ENCODE measurements at regions not wholly inside any gene's neighbourhood (a gene's known extent, or its start where the extent isn't known, plus 50 kb on each side); places are given as distances from the start of the nearest gene placed in this dataset.

DNA sequence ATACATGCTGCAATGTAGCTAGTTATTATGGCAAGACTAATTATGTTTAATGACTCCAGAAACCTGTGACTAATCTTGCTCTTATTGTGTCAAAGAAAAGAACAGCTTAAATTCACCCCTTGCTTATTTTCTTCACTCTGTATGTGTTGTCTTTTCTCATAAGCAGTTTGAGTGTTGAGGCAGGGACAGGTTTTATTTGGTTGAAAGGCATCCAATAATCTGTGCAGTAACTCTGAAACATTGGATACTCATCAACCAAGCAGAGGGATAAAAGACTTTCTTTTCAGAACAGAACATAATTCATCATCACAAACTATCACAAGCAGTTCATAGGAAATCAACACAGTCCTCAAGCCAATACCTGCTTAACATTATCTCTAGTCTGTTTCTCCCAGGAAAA, 797.6 kb upstream of the MBL2 start:
- TF ChIP-seq, protein P1, sequence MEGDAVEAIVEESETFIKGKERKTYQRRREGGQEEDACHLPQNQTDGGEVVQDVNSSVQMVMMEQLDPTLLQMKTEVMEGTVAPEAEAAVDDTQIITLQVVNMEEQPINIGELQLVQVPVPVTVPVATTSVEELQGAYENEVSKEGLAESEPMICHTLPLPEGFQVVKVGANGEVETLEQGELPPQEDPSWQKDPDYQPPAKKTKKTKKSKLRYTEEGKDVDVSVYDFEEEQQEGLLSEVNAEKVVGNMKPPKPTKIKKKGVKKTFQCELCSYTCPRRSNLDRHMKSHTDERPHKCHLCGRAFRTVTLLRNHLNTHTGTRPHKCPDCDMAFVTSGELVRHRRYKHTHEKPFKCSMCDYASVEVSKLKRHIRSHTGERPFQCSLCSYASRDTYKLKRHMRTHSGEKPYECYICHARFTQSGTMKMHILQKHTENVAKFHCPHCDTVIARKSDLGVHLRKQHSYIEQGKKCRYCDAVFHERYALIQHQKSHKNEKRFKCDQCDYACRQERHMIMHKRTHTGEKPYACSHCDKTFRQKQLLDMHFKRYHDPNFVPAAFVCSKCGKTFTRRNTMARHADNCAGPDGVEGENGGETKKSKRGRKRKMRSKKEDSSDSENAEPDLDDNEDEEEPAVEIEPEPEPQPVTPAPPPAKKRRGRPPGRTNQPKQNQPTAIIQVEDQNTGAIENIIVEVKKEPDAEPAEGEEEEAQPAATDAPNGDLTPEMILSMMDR (IDR thresholded peaks at IDR 0.05): no peak
- TF ChIP-seq EZH2 (IDR thresholded peaks at IDR 0.05; ENCODE audit: borderline replicate concordance, insufficient read depth, low read depth, low read length, poor library complexity, severe bottlenecking): no peak

DNA sequence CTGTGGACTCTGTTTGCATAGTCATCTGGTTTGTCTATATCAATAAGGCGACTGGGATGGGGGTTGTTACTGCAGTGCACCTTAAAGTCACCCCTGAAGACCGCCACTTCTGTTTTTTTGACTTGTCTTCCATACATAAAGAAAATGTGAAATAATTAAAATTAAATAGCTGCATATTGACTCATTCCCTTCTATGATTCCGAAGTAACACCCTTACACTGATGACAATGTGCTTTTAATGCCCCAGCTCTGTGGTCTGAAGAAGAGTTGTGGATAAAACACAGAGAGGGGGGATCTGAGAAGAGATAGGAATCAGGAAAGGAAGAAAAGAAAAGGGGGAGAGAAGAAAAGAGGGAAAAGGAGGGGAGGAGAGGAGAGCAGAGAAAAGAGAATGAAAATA, 796.9 kb upstream of the MBL2 start:
- WGBS (ENCODE audit: insufficient coverage): no CpG with 5 or more reads among the region's 3 CpGs
- no peak overlapping the region for H3K9ac ChIP-seq (ENCODE audit: low read length)
- H3K27ac Mint-ChIP-seq: no peak overlapping the region
- no peak for ATAC-seq (ENCODE audit: low read depth)
- H3K27ac ChIP-seq (ENCODE audit: low read length in 2 of 2): no peak overlapping the region
- DNase-seq: no peak
- no peaks in the 10 kb centered on the region for H3K36me3 ChIP-seq (replicated peaks in 1 of 2; ENCODE audit: control extremely low read depth in 1 of 2, control insufficient read depth in 1 of 2, extremely low read depth in 1 of 2, insufficient read depth in 2 of 2, low read length in 1 of 2)
- no peaks in the 10 kb centered on the region for H3K27me3 Mint-ChIP-seq
- no peaks in the 10 kb centered on the region for H3K4me1 Mint-ChIP-seq
- intact Hi-C loops (cut with micrococcal nuclease): no loop called here
- no peaks in the 10 kb centered on the region for H3K27me3 ChIP-seq (replicated peaks in 1 of 4; ENCODE audit: control extremely low read depth in 1 of 4, control insufficient read depth in 3 of 4, insufficient read depth in 4 of 4, low read length in 3 of 4)
- H4K20me1 ChIP-seq (ENCODE audit: control insufficient read depth, insufficient read depth, low read length, poor library complexity, severe bottlenecking): no peaks in the 10 kb centered on the region
- CTCF ChIA-PET: no interaction called here
- no peak overlapping the region for H3K4me2 ChIP-seq (replicated peaks; ENCODE audit: low read depth, low read length, poor library complexity, severe bottlenecking)
- peaks cover 6% of the 10 kb centered on the region for H3K9me3 Mint-ChIP-seq (ENCODE audit: insufficient read depth)
- no peak overlapping the region for H3K4me3 ChIP-seq (ENCODE audit: control extremely low read depth in 1 of 5, extremely low read depth in 1 of 5, insufficient read depth in 1 of 5, low read depth in 2 of 5, low read length in 4 of 5)
- TF ChIP-seq, protein P1 (IDR thresholded peaks at IDR 0.05): no peak
- no peak for TF ChIP-seq EZH2 (IDR thresholded peaks at IDR 0.05; ENCODE audit: borderline replicate concordance, insufficient read depth, low read depth, low read length, poor library complexity, severe bottlenecking)
- POLR2A ChIA-PET: no interaction called here
- H3K9me3 ChIP-seq (ENCODE audit: control extremely low read depth in 1 of 3, control insufficient read depth in 2 of 3, insufficient read depth in 1 of 3, low read length in 2 of 3): no peaks in the 10 kb centered on the region
- no peaks in the 10 kb centered on the region for H3K4me1 ChIP-seq (ENCODE audit: control insufficient read depth in 2 of 2, insufficient read depth in 2 of 2, low read length in 2 of 2)
- no peaks in the 10 kb centered on the region for H3K79me2 ChIP-seq (ENCODE audit: control insufficient read depth, insufficient read depth, low read length)
- no peak overlapping the region for H2AFZ ChIP-seq (ENCODE audit: insufficient read depth, low read depth, low read length, poor library complexity, severe bottlenecking)
- no peak overlapping the region for H3K4me3 Mint-ChIP-seq

More for the DNA sequence above, 797.6 kb upstream of the MBL2 start:
- H3K4me2 ChIP-seq (replicated peaks; ENCODE audit: low read depth, low read length, poor library complexity, severe bottlenecking): no peak overlapping the region
- no peaks in the 10 kb centered on the region for H3K4me1 ChIP-seq (ENCODE audit: control insufficient read depth in 2 of 2, insufficient read depth in 2 of 2, low read length in 2 of 2)
- POLR2A ChIA-PET: no interaction called here
- H3K9me3 ChIP-seq (ENCODE audit: control extremely low read depth in 1 of 3, control insufficient read depth in 2 of 3, insufficient read depth in 1 of 3, low read length in 2 of 3): no peaks in the 10 kb centered on the region
- no peak overlapping the region for H3K27ac Mint-ChIP-seq
- intact Hi-C loops (cut with micrococcal nuclease): no loop called here
- H4K20me1 ChIP-seq (ENCODE audit: control insufficient read depth, insufficient read depth, low read length, poor library complexity, severe bottlenecking): no peaks in the 10 kb centered on the region
- no peaks in the 10 kb centered on the region for H3K27me3 Mint-ChIP-seq
- no peak overlapping the region for H3K4me3 ChIP-seq (ENCODE audit: control extremely low read depth in 1 of 5, extremely low read depth in 1 of 5, insufficient read depth in 1 of 5, low read depth in 2 of 5, low read length in 4 of 5)
- no peak overlapping the region for H3K27ac ChIP-seq (ENCODE audit: low read length in 2 of 2)
- H3K9me3 Mint-ChIP-seq (ENCODE audit: insufficient read depth): peaks cover 3% of the 10 kb centered on the region
- H3K79me2 ChIP-seq (ENCODE audit: control insufficient read depth, insufficient read depth, low read length): no peaks in the 10 kb centered on the region
- H3K9ac ChIP-seq (ENCODE audit: low read length): no peak overlapping the region
- no peaks in the 10 kb centered on the region for H3K36me3 ChIP-seq (replicated peaks in 1 of 2; ENCODE audit: control extremely low read depth in 1 of 2, control insufficient read depth in 1 of 2, extremely low read depth in 1 of 2, insufficient read depth in 2 of 2, low read length in 1 of 2)
- H3K27me3 ChIP-seq (replicated peaks in 1 of 4; ENCODE audit: control extremely low read depth in 1 of 4, control insufficient read depth in 3 of 4, insufficient read depth in 4 of 4, low read length in 3 of 4): no peaks in the 10 kb centered on the region
- DNase-seq (no peak), ATAC-seq (ENCODE audit: low read depth) (no peak)
- no peak overlapping the region for H2AFZ ChIP-seq (ENCODE audit: insufficient read depth, low read depth, low read length, poor library complexity, severe bottlenecking)
- no peaks in the 10 kb centered on the region for H3K4me1 Mint-ChIP-seq
- CTCF ChIA-PET: no interaction called here
- H3K4me3 Mint-ChIP-seq: no peak overlapping the region

Data from B cell (primary cell).